HG03045 (cell line): ENCODE measurements at regions not wholly inside any gene's neighbourhood (a gene's known extent, or its start where the extent isn't known, plus 50 kb on each side); places are given as distances from the start of the nearest gene placed in this dataset.
"Not testable (repeated sequence)": the region's sequence is repeated elsewhere in the genome, so short reads cannot be mapped to it uniquely, and the experiment has no call there.

ENCODE experiments used
- ATAC-seq: cut with Tn5 transposase; IDR thresholded peaks from one replicate; pipeline ENCODE4 v1.9.1; 2021; ENCODE audit warnings: mild to moderate bottlenecking, moderate library complexity; ENCODE audit not compliant: unreplicated experiment

DNA sequence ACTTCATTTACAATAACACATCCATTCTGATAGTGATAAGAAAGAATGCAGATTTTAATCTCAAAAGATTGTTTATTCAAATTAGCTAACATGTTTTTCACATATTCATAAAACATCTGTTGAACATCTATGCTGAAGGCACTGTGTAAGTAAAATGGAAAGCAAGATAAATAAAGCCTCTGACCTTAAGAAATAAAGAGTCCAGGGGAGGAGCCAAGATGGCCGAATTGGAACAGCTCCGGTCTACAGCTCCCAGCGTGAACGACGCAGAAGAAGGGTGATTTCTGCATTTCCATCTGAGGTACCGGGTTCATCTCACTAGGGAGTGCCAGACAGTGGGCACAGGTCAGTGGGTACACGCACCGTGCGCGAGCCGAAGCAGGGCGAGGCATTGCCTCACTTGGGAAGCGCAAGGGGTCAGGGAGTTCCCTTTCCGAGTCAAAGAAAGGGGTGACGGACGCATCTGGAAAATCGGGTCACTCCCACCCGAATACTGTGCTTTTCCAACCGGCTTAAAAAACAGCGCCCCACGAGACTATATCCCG is 336.5 kb downstream of the CETN3 start:
- ATAC-seq = not testable (repeated sequence)

DNA sequence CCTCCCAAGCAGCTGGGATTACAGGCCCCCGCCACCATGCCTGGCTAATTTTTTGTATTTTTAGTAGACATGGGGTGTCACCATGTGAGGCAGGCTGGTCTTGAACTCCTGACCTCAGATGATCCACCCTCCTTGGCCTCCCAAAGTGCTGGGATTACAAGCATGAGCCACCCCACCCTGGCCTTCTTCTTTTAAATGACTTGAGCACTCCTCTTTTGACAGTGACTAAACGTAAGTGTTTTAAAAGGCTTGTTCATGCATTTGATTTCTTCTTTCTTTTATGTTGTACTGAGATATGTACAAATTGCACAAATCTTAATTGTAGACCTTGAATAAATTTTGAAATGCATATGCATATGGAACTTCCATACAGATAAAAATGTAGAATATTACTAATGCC is 337.9 kb downstream of the CETN3 start:
- no peak for ATAC-seq

GRCh38 chr5:90071066-90071465 is 338.5 kb downstream of the CETN3 start:
- no peak for ATAC-seq

- ATAC-seq = no peak
These were observed 342.6 kb downstream of the CETN3 start for GRCh38 chr5:90066920-90067319.

DNA sequence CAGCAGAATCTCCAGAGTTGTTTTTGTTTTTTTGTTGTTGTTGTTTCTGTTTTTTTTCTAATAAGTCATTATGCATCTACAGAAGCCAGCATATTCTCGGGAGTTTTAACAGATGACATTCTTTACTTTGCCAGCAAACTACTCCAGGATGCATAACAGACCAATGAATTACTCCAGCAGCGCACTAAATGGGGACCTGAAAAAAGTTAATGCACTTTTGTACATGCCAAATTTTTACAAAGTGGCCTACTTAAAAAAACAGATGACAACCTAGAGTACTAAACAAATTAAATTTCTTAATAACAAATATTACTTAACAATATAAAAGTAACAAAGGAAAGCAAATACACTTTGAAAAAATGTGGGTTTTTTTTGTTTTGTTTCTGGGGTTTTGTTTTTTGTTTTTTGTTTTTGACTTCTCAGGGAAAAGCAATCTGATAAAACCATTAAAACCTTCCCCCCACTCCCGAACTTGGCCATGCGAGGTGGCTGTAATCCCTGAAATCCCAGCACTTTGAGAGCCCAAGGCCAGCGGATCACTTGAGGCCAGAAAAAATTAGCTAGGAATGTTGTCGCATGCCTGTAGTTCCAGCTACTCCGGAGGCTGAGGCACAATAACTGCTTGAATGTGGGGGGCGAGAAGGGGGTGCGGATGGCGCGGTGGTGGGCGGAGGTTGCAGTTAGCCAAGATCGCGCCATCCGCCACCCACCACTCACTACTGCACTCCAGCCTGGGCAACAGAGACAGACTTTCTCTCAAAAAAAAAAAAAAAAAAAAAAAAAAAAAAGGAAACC is 352.4 kb downstream of the CETN3 start:
- no peak for ATAC-seq

DNA sequence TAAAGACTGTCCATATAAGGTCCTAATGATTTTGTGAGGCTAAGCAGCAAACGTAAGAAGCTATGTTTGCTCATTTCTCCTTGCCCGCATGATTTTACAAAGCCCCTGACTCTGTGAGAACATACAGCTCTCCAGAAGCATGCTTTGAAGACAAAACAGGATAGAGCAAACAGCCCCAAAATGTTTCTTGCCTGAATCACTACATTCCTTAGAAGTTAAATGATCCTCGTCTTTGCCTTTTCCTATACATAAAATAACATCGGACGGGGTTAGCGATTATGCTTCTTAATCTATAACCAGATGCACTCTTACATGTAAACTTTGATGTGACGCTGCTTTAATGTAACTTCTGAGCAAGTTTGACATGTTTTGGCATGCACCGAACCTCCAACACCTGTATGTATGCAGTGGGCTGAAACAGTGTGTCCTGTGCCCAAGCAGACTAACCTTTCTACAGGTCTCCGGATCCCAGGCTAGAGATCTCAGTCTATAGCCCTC is 353.7 kb downstream of the CETN3 start:
- no peak for ATAC-seq

DNA sequence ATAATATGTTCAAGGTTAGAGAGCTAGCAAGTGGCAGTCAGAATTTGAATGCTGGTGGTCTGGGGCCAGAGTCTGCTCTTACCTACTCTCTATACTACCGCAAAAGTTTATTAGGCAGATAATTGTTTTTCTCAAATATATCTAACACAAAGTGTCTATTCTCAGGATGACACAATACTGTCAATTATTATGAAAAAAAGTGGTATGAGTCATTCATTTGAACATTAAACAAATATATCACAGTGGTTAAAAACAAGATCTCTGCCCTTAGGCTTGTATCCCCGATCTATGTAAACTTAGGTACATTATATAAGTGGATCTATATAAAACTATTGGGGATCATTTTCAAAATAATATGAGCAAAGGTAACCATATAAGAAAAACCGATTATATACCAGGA is 354.9 kb downstream of the CETN3 start:
- ATAC-seq = no peak

DNA sequence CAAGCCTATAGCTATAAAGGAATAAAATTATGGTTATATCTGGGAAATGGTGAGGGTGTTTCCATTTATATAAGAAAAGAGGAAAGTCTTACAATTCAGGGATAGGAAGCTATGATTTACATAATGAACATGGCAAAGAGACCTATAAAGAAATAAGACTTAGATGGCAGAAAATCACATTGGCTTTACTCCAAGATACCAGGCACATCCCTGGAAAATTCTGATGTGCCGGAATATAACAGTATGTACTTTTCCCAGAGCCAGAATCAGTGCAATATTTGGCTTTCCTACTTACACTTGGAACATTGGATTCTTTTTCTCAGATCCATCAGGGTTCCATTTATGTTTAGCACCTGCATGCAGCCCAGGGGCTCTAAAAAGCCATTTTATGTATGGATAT is 357.8 kb downstream of the CETN3 start:
- no peak for ATAC-seq

- no peak for ATAC-seq
These were observed 359.5 kb downstream of the CETN3 start for GRCh38 chr5:90050103-90050502.

DNA sequence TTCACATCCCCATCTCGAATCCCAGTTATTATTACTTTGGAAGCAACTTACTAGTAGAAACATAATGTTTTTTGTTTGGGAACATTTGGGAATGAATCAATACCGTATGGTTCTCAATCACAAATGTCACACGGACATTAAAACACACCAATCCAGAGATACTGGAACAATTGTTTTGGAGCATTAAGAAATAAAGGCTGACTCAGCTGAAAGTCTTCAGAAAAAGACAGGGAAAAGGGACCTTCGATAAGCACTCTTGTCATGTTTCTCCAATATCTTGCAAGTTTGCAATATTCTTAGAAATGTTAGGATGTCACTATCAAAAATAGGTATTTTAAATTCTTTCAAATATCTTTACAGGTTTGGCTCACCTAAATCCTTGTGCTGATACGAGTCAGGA is 362.4 kb downstream of the CETN3 start:
- no peak for ATAC-seq

- ATAC-seq = not testable (repeated sequence)
These were observed 369.5 kb downstream of the CETN3 start for GRCh38 chr5:90040082-90040481.

- ATAC-seq = no peak
These were observed 371.9 kb downstream of the CETN3 start for GRCh38 chr5:90037646-90038045.

- ATAC-seq = peak; percentile 45
These were observed 386.9 kb downstream of the CETN3 start for GRCh38 chr5:90022711-90023053.

DNA sequence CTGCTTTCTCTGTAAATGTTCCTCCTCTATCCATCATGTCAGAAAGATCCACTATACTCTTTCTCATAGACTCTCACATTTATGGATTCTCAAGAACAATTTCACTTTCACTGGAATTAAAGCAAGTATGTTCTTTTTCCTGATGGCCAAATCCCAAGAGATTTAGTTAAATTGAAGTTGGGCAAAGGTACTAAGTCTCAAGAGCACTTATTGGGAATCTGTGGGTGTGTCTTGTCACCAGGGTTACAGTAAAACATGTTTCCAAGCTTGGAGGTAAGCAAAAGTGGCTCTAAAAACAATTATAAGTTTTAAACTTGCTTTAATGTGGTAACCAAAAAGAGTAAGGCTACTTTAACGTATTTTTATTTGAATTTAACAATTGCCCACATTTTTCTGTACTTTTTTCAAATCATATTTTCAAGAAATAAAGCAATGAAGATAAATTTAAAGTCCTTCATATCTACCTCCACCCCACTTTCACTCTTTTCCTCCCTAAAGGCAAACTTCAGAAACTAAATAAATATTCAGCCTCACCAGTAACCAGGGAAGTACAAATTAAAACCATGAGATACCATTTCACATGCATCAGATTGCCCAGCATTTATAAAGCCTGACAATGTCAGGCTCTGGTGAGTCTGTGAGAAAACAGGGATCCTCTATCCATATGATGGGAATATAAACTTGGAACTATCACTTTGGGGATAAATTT is 387.4 kb downstream of the CETN3 start:
- ATAC-seq = no peak

DNA sequence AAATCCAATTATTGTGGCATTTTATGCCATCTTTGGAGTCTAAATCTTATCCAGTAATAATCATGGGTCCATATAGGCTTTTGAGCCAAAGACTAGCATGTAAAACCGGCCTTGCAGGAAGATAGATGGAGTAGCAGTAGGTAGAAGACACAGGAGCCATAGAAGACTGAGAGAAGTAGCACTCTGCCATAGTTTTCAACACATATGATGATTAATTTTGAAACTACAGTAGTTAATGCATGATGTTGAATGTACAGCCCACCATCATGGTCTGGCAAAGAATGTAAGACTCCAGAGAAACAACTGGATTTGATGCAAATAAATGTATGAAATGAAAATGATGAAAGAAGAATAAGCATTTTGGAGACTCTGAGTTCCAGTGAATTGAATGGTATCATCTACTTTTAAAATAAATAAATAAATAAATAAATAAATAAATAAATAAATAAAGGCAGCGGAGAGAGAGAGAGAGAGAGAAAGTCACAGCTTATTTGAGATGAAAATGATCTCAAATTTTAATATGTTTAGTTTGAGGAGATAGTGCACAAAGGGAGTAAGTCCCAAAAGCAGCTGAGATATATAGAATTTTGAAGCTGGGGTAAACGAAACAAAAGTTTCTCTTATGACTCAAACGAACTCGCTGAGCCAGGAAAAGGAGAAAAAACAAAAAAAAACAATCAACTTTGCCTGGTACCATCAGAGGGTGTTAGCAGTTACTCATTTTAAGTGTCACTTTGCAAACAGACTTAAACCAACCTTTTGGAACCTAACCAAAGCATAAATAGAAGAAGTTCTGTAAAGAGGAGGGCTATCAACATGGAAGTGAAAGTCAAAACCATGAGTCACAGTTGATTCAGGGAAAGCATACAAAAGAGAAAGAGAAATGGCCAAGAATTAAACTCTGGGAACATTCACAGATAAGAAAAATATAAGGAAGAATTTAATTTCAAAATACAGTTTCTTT is 388.7 kb downstream of the CETN3 start:
- ATAC-seq = peak; percentile 89

DNA sequence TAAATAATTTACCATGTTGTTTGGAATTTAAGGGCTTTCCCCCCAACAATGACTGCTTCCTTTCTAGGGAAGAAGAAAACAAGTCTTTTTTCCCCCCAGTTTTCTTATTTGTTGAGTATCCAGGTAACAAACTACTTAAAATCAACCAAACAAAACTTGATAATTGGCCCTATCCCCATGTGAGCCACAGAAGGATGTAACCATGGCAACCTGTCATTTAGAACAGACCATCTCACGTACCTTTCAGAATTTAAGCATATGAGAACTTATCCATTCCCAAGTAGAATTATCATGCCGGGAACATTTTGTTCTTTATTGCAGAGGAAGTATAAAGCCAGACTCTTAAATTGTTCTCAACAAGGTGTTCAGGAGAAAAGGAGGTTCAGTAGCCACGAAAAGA is 392.3 kb downstream of the CETN3 start:
- no peak for ATAC-seq

- peak; percentile 86 for ATAC-seq
These were observed 394.0 kb downstream of the CETN3 start for GRCh38 chr5:90015584-90016018.

GRCh38 chr5:90014420-90014819 is 395.1 kb downstream of the CETN3 start:
- ATAC-seq = peak; percentile 94

DNA sequence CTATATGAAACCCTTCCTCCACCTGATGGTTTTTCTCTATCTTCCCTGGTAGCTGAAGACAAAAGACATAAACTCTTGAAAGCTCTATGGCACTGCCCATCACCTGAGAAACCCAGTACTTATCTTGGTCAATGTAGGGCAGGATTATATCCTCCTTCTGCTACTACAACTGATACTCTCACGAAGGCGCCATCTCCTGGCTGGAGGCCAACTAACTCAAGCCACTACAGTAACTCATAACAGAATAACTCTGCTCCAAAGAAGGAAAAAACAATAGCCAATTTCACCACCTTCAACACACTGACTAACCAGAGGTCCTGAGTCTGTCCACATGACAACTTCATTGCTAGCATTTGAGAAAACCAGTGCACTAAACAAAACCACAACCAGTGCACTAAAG is 409.2 kb downstream of the CETN3 start:
- no peak for ATAC-seq

GRCh38 chr5:89998519-89999305 is 410.8 kb downstream of the CETN3 start:
- ATAC-seq = no peak
